SK-N-SH (cell line): ENCODE measurements at regions not wholly inside any gene's neighbourhood (a gene's known extent, or its start where the extent isn't known, plus 50 kb on each side); places are given as distances from the start of the nearest gene placed in this dataset.

Experiments used
- CHD2 ChIP-seq: fragments of 150-350 bp; IDR thresholded peaks from 2 replicates; pipeline ENCODE4 v1.6.1; 2018; ENCODE audit warnings: low read length; ENCODE audit not compliant: partially characterized antibody
- CTCF ChIP-seq: fragments of 200-600 bp; sonication (generic); IDR thresholded peaks from 2 replicates; pipeline ENCODE4 v1.6.1; 2017; ENCODE audit warnings: antibody characterized with exemption, mild to moderate bottlenecking, moderate library complexity
- EP300 ChIP-seq, 2 experiments: IDR thresholded peaks; 2 replicates each; pipeline versions ENCODE4 v1.4.0 to v1.6.1; 2012; ENCODE audit warnings: borderline replicate concordance in 1 of 2, low read depth in 1 of 2, low read length in 1 of 2
- EZH2phosphoT487 ChIP-seq: fragments of 200-600 bp; sonication (generic); IDR thresholded peaks from 2 replicates; pipeline ENCODE4 v1.6.1; 2017; ENCODE audit warnings: low read depth, mixed run types, mild to moderate bottlenecking, antibody characterized with exemption, moderate library complexity, borderline replicate concordance
- JUND ChIP-seq: IDR thresholded peaks from 2 replicates; pipeline ENCODE4 v1.4.0; 2012
- RFX5 ChIP-seq: IDR thresholded peaks from 2 replicates; pipeline ENCODE4 v1.6.1; 2012; ENCODE audit warnings: mild to moderate bottlenecking, improper control_type of control experiment, low read length
- SIN3A ChIP-seq: IDR thresholded peaks from 2 replicates; pipeline ENCODE4 v1.6.1; 2012; ENCODE audit warnings: low read depth, mild to moderate bottlenecking, low read length, moderate library complexity, borderline replicate concordance

DNA sequence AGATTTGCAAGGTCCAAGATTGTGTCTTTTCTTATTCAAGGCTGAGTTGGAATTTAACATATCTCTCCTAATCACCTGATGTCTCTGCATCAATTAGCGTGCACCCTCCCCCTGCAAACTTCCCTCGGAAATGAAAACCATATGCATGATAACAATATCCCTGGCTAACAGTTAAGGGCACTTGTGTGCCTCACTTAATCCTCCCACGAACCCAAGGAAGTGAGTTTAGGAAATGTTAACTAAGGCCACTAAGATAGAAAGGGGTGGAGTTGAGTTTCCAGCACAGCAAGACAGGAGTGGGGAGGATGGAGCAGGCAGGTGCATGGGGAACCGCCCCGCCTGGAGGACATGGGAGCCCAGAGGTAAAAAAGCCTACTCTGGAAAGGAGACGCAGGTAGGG lies 52.4 kb upstream of the PTMA start:
- no peak for TF ChIP-seq CTCF
- TF ChIP-seq RFX5, result no peak
- no peak for TF ChIP-seq EZH2phosphoT487
- no peak for TF ChIP-seq SIN3A
- TF ChIP-seq JUND, result no peak
- TF ChIP-seq CHD2, result peak; percentile 10
- TF ChIP-seq EP300 (IDR thresholded peaks at IDR 0.05; ENCODE audit: borderline replicate concordance in 1 of 2, low read depth in 1 of 2, low read length in 1 of 2), result no peak; a peak in 1 of 4 replicates
